ENCODE measurements at regions not wholly inside any gene's neighbourhood (a gene's known extent, or its start where the extent isn't known, plus 50 kb on each side); places are given as distances from the start of the nearest gene placed in this dataset.

DNA sequence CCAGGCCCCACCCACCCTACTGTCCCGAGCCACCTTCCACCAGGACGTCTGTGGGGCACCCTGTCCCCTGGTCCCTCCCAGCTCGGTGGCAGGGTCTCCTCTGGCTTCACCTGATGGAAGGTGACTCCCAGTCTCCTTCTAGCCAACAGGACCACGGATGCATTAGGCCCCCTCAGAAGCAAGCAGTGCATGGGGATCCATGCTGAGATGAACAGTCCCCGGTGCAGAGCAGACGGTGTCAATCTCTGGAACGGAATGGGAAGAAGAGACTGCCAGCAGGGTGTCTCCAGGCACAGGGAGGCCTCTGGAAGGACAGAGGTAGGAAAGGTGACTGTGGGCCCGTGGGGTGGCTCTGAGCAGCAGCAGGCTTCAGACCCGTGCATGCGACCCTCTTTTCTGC lies 65.2 kb upstream of the FZD7 start:
- TF ChIP-seq CTCF (IDR thresholded peaks at IDR 0.05; ENCODE audit: poor library complexity), result no peak
- no peak for TF ChIP-seq EZH2phosphoT487 (IDR thresholded peaks at IDR 0.05; ENCODE audit: low read depth, severe bottlenecking, unreplicated experiment)

Measured in hepatocyte (in vitro differentiated cells).